Trophoblast cell (in vitro differentiated cells and primary cell): ENCODE measurements at regions not wholly inside any gene's neighbourhood (a gene's known extent, or its start where the extent isn't known, plus 50 kb on each side); places are given as distances from the start of the nearest gene placed in this dataset.

ENCODE experiments used
- DNase-seq, 2 donors: peaks; one replicate each; pipeline ENCODE4 v3.0.0-alpha.2; 2016
- H2AFZ ChIP-seq: 2 replicates; pipeline ENCODE4 v1.6.1; 2013; ENCODE audit warnings: low read length, moderate library complexity, mild to moderate bottlenecking; ENCODE audit not compliant: insufficient read depth, poor library complexity
- H2AK5ac ChIP-seq: 2 replicates; pipeline ENCODE4 v1.6.1; 2013; ENCODE audit warnings: mild to moderate bottlenecking, low read length
- H2BK120ac ChIP-seq: 2 replicates; pipeline ENCODE4 v1.6.1; 2013; ENCODE audit warnings: low read length, mild to moderate bottlenecking, moderate library complexity; ENCODE audit not compliant: insufficient read depth, poor library complexity
- H2BK12ac ChIP-seq: 2 replicates; pipeline ENCODE4 v1.6.1; 2013; ENCODE audit warnings: mild to moderate bottlenecking, low read length, moderate library complexity
- H2BK5ac ChIP-seq: 2 replicates; pipeline ENCODE4 v1.6.1; 2013; ENCODE audit warnings: low read length, low read depth, moderate library complexity, mild to moderate bottlenecking; ENCODE audit not compliant: poor library complexity
- H3K14ac ChIP-seq: 2 replicates; pipeline ENCODE4 v1.6.1; 2013; ENCODE audit warnings: mild to moderate bottlenecking, low read length
- H3K18ac ChIP-seq: 2 replicates; pipeline ENCODE4 v1.6.1; 2013; ENCODE audit warnings: mild to moderate bottlenecking, low read length
- H3K23ac ChIP-seq: 2 replicates; pipeline ENCODE4 v1.6.1; 2013; ENCODE audit warnings: low read length
- H3K27ac ChIP-seq: 2 replicates; pipeline ENCODE4 v1.5.1; 2013; ENCODE audit warnings: low read depth, mild to moderate bottlenecking, inconsistent platforms, low read length, moderate library complexity
- H3K27me3 ChIP-seq: 2 replicates; pipeline ENCODE4 v1.6.1; 2013; ENCODE audit warnings: inconsistent platforms, mild to moderate bottlenecking, low read length, moderate library complexity; ENCODE audit not compliant: insufficient read depth
- H3K36me3 ChIP-seq, 2 experiments: 1 replicate in 1 of 2; 2 replicates in 1 of 2; pipeline ENCODE4 v1.6.1; 2013; ENCODE audit warnings: low read length in 2 of 2, mild to moderate bottlenecking in 2 of 2, moderate library complexity in 1 of 2; ENCODE audit not compliant: insufficient read depth in 2 of 2, control insufficient read depth in 1 of 2
- H3K4ac ChIP-seq: 2 replicates; pipeline ENCODE4 v1.6.1; 2013; ENCODE audit warnings: low read depth, mild to moderate bottlenecking, low read length, moderate library complexity
- H3K4me1 ChIP-seq, 2 experiments: 1 replicate in 1 of 2; 2 replicates in 1 of 2; pipeline ENCODE4 v1.6.1; 2013; ENCODE audit warnings: low read length in 2 of 2, mild to moderate bottlenecking in 2 of 2, moderate library complexity in 1 of 2; ENCODE audit not compliant: insufficient read depth in 2 of 2, control insufficient read depth in 1 of 2
- H3K4me2 ChIP-seq: 2 replicates; pipeline ENCODE4 v1.6.1; 2013; ENCODE audit warnings: inconsistent platforms, mild to moderate bottlenecking, low read length, moderate library complexity
- H3K4me3 ChIP-seq: 2 replicates; pipeline ENCODE4 v1.5.1; 2013; ENCODE audit warnings: mild to moderate bottlenecking, low read depth, low read length, inconsistent platforms
- H3K79me1 ChIP-seq: one replicate; pipeline ENCODE4 v1.6.1; 2013; ENCODE audit warnings: low read length
- H3K79me2 ChIP-seq: 2 replicates; pipeline ENCODE4 v1.6.1; 2013; ENCODE audit warnings: low read length, mild to moderate bottlenecking; ENCODE audit not compliant: control insufficient read depth, insufficient read depth, poor library complexity
- H3K9ac ChIP-seq: 2 replicates; pipeline ENCODE4 v1.6.1; 2013; ENCODE audit warnings: mild to moderate bottlenecking, low read length
- H3K9me3 ChIP-seq: 2 replicates; pipeline ENCODE4 v1.6.1; 2013; ENCODE audit warnings: low read depth, mild to moderate bottlenecking, control low read depth, inconsistent platforms, low read length; ENCODE audit not compliant: insufficient read depth
- H4K12ac ChIP-seq: 2 replicates; pipeline ENCODE4 v1.6.1; 2013; ENCODE audit warnings: low read depth, mild to moderate bottlenecking, low read length, moderate library complexity
- H4K8ac ChIP-seq: 2 replicates; pipeline ENCODE4 v1.6.1; 2013; ENCODE audit warnings: low read depth, mild to moderate bottlenecking, low read length, moderate library complexity
- H4K91ac ChIP-seq: one replicate; pipeline ENCODE4 v1.6.1; 2013; ENCODE audit warnings: low read depth, mild to moderate bottlenecking, low read length, moderate library complexity
- WGBS: extraction: QIAGEN DNeasy Blood & Tissue Kit; methylation state at CpG from one replicate; pipeline ENCODE4 v1.1.7; 2013; ENCODE audit warnings: missing lambda C conversion rate; ENCODE audit not compliant: insufficient read length, insufficient coverage; ENCODE audit errors: extremely low coverage; 5-methylcytosine and 5-hydroxymethylcytosine counted together

DNA sequence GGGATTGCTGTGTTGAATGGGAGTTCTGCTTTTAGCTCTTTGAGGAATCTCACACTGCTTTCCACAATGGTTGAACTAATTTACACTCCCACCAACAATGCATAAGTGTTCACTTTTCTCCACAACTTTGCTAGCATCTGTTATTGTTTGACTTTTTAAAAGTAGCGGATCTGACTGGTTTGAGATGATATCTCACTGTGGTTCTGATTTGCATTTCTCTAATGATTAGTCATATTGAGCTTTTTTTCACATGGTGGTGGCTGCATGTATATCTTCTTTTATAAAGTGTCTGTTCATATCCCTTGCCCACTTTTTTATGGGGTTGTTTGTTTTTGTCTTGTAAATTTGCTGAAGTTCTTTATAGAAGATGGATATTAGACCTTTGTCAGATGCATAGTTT lies 588.3 kb upstream of the ADGRB3 start:
- Histone ChIP-seq H3K27me3 (no peaks in the 10 kb centered on the region), H3K4me2 (no peak overlapping the region), H3K9me3 (no peaks in the 10 kb centered on the region), H3K4ac (no peak overlapping the region), H2BK5ac (no peak overlapping the region), H2AFZ (no peak overlapping the region), H3K36me3 (no peaks in the 10 kb centered on the region), H3K4me3 (no peak overlapping the region), H3K27ac (no peak overlapping the region), H2BK12ac (no peak overlapping the region), H4K91ac (no peak overlapping the region), H3K23ac (no peak overlapping the region), H2AK5ac (no peak overlapping the region), H3K14ac (no peak overlapping the region), H3K79me2 (no peaks in the 10 kb centered on the region), H3K4me1 (no peaks in the 10 kb centered on the region), H4K12ac (no peak overlapping the region), H2BK120ac (no peak overlapping the region), H4K8ac (no peak overlapping the region), H3K79me1 (no peaks in the 10 kb centered on the region), H3K9ac (no peak overlapping the region), H3K18ac (no peak overlapping the region)
- DNase-seq: no peak
- no CpG with 5 or more reads among the region's 1 CpG for WGBS

DNA sequence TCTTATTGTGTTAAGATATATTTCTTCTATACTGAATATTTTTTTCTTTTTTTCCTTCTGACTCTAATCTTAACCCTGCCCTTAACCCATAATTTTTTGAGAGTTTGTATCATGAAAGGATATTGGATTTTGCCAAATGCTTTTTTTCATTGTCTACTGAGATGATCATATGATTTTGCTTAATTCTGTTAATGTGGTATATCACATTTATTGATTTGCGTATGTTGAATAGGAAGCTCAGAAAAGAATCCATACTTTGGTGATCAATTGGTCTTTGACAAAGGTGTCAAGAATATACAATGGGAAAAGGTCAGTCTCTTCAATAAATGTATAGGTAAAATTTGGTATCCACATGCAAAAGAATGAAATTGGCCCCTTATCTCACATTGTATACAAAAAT lies 588.8 kb upstream of the ADGRB3 start:
- H3K4me2 ChIP-seq: no peak overlapping the region
- H4K91ac ChIP-seq: no peak overlapping the region
- H2BK12ac ChIP-seq: no peak overlapping the region
- no peaks in the 10 kb centered on the region for H3K79me2 ChIP-seq
- H4K8ac ChIP-seq: no peak overlapping the region
- no peak overlapping the region for H2BK120ac ChIP-seq
- H3K14ac ChIP-seq: no peak overlapping the region
- H3K9me3 ChIP-seq: no peaks in the 10 kb centered on the region
- no peak overlapping the region for H4K12ac ChIP-seq
- no peaks in the 10 kb centered on the region for H3K27me3 ChIP-seq
- no peak overlapping the region for H3K27ac ChIP-seq
- no peak overlapping the region for H3K4ac ChIP-seq
- WGBS: no CpG with 5 or more reads among the region's 1 CpG
- H2AFZ ChIP-seq: no peak overlapping the region
- no peak overlapping the region for H3K4me3 ChIP-seq
- H3K18ac ChIP-seq: no peak overlapping the region
- no peaks in the 10 kb centered on the region for H3K36me3 ChIP-seq
- H2BK5ac ChIP-seq: no peak overlapping the region
- H2AK5ac ChIP-seq: no peak overlapping the region
- H3K9ac ChIP-seq: no peak overlapping the region
- H3K4me1 ChIP-seq: no peaks in the 10 kb centered on the region
- H3K23ac ChIP-seq: no peak overlapping the region
- H3K79me1 ChIP-seq: no peaks in the 10 kb centered on the region
- DNase-seq: no peak

DNA sequence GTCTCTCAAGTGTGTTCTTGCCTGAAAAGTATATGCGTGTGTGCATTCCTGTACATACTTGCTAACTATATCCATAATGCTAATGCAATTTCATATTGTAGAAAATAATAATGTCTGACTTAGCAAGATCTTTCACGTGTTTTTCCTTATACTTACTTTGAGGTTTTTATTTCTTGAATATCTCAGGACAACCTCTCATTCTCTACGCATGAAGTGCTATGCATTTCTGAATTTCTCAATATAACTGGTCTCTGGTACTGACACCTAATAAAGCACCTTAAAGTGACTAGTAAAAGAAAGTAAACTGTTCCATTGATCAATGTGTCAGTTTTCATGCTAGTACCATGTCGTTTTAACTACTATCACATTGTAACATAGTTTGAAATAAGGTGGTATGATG lies 589.9 kb upstream of the ADGRB3 start:
- H3K27ac ChIP-seq: no peak overlapping the region
- WGBS: no CpG with 5 or more reads among the region's 4 CpGs
- no peaks in the 10 kb centered on the region for H3K4me1 ChIP-seq
- H3K9me3 ChIP-seq: no peaks in the 10 kb centered on the region
- no peak for DNase-seq
- no peaks in the 10 kb centered on the region for H3K79me1 ChIP-seq
- no peak overlapping the region for H2AFZ ChIP-seq
- no peak overlapping the region for H3K9ac ChIP-seq
- no peak overlapping the region for H4K91ac ChIP-seq
- H4K12ac ChIP-seq: no peak overlapping the region
- no peak overlapping the region for H2BK5ac ChIP-seq
- H3K14ac ChIP-seq: no peak overlapping the region
- no peaks in the 10 kb centered on the region for H3K36me3 ChIP-seq
- H4K8ac ChIP-seq: no peak overlapping the region
- no peak overlapping the region for H3K4me3 ChIP-seq
- H3K4me2 ChIP-seq: no peak overlapping the region
- no peak overlapping the region for H3K4ac ChIP-seq
- no peak overlapping the region for H2BK12ac ChIP-seq
- no peak overlapping the region for H3K23ac ChIP-seq
- no peak overlapping the region for H3K18ac ChIP-seq
- H2AK5ac ChIP-seq: no peak overlapping the region
- no peaks in the 10 kb centered on the region for H3K79me2 ChIP-seq
- H2BK120ac ChIP-seq: no peak overlapping the region
- H3K27me3 ChIP-seq: no peaks in the 10 kb centered on the region

DNA sequence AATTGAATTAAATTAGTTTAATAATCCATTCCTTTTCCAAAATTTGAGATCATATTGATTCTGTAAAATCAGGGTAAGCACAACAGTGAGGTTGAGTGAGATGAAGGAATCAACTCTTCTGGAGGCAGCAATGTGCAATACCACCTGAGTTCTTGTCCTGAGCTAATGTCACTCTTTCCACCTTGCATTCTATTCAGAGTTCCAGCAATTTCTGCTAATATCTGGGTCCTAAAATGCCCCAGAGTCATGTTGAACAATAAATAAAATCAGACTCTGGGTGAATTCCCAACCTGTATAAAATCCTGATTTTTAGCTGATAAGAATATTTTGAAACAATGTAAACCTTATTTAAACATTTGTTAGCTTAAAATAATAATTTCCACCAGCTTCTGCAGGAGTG lies 590.8 kb upstream of the ADGRB3 start:
- Histone ChIP-seq H3K27me3 (no peaks in the 10 kb centered on the region), H3K79me1 (no peaks in the 10 kb centered on the region), H3K4me1 (no peaks in the 10 kb centered on the region), H2AFZ (no peak overlapping the region), H2AK5ac (no peak overlapping the region), H3K4me2 (no peak overlapping the region), H2BK12ac (no peak overlapping the region), H2BK5ac (no peak overlapping the region), H3K4me3 (no peak overlapping the region), H3K14ac (no peak overlapping the region), H3K27ac (no peak overlapping the region), H3K9me3 (no peaks in the 10 kb centered on the region), H3K18ac (no peak overlapping the region), H4K91ac (no peak overlapping the region), H2BK120ac (no peak overlapping the region), H3K36me3 (no peaks in the 10 kb centered on the region), H3K23ac (no peak overlapping the region), H3K4ac (no peak overlapping the region), H4K12ac (no peak overlapping the region), H4K8ac (no peak overlapping the region), H3K79me2 (no peaks in the 10 kb centered on the region), H3K9ac (no peak overlapping the region)
- DNase-seq: no peak

DNA sequence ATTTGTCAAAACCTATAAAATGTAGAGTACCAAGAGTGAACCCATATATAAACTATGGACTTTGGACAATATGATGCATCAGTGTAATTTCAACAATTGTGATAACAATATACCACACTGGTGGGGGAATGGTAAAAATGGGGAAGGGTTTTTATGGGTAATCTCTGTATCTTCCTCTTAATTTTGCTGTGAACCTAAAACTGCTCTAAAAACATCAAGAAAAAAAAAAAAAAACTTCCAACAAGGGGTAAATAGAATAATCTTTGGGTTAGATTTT lies 592.0 kb upstream of the ADGRB3 start:
- DNase-seq: no peak
- Histone ChIP-seq H3K79me2 (no peaks in the 10 kb centered on the region), H2BK12ac (no peak overlapping the region), H2AK5ac (no peak overlapping the region), H3K9ac (no peak overlapping the region), H3K23ac (no peak overlapping the region), H3K4me2 (no peak overlapping the region), H4K91ac (no peak overlapping the region), H3K4ac (no peak overlapping the region), H3K36me3 (no peaks in the 10 kb centered on the region), H2AFZ (no peak overlapping the region), H4K8ac (no peak overlapping the region), H3K18ac (no peak overlapping the region), H4K12ac (no peak overlapping the region), H2BK5ac (no peak overlapping the region), H2BK120ac (no peak overlapping the region), H3K27ac (no peak overlapping the region), H3K4me3 (no peak overlapping the region), H3K27me3 (no peaks in the 10 kb centered on the region), H3K4me1 (no peaks in the 10 kb centered on the region), H3K9me3 (no peaks in the 10 kb centered on the region), H3K79me1 (no peaks in the 10 kb centered on the region), H3K14ac (no peak overlapping the region)
